ENCODE measurements at regions not wholly inside any gene's neighbourhood (a gene's known extent, or its start where the extent isn't known, plus 50 kb on each side); places are given as distances from the start of the nearest gene placed in this dataset.

DNA sequence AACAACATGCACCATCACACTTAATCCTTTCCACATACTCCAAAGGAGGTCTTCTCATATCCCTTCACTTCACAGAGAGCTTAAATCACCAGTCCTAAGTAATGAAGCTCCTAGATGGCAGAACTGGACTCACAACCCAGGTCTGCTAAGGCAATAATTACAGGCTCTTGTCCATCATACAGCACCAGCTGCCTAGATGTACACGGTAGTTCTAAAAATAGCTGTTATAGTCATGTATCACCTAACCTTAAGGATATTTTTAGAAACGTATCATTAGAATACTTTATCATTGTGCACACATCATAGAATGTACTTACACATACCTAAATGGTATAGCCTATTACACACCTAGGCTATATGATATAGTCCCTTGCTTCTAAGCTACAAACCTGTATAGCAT is 644.6 kb upstream of the RGMB start:
- TF ChIP-seq ESRRG (CRISPR knock-in tag; IDR thresholded peaks at IDR 0.05) (no peak), ZFP30 (CRISPR knock-in tag; IDR thresholded peaks at IDR 0.05) (no peak), ARNTL (CRISPR knock-in tag; IDR thresholded peaks at IDR 0.05; ENCODE audit: borderline replicate concordance, low read depth) (no peak), ISL1 (CRISPR knock-in tag; IDR thresholded peaks at IDR 0.05) (no peak), TCF4 (CRISPR knock-in tag; IDR thresholded peaks at IDR 0.05; ENCODE audit: borderline replicate concordance) (no peak), RARB (CRISPR knock-in tag; IDR thresholded peaks at IDR 0.05) (no peak), SNAI2 (CRISPR knock-in tag; IDR thresholded peaks at IDR 0.05) (no peak), ZC3H10 (CRISPR knock-in tag; IDR thresholded peaks at IDR 0.05) (no peak), OSR1 (CRISPR knock-in tag; IDR thresholded peaks at IDR 0.05) (no peak), TOX (CRISPR knock-in tag; IDR thresholded peaks at IDR 0.05; ENCODE audit: borderline replicate concordance) (no peak)
- TF ChIP-seq, protein P1, sequence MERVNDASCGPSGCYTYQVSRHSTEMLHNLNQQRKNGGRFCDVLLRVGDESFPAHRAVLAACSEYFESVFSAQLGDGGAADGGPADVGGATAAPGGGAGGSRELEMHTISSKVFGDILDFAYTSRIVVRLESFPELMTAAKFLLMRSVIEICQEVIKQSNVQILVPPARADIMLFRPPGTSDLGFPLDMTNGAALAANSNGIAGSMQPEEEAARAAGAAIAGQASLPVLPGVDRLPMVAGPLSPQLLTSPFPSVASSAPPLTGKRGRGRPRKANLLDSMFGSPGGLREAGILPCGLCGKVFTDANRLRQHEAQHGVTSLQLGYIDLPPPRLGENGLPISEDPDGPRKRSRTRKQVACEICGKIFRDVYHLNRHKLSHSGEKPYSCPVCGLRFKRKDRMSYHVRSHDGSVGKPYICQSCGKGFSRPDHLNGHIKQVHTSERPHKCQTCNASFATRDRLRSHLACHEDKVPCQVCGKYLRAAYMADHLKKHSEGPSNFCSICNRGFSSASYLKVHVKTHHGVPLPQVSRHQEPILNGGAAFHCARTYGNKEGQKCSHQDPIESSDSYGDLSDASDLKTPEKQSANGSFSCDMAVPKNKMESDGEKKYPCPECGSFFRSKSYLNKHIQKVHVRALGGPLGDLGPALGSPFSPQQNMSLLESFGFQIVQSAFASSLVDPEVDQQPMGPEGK (CRISPR knock-in tag; IDR thresholded peaks at IDR 0.05; ENCODE audit: borderline replicate concordance): no peak
- TF ChIP-seq, protein P2, sequence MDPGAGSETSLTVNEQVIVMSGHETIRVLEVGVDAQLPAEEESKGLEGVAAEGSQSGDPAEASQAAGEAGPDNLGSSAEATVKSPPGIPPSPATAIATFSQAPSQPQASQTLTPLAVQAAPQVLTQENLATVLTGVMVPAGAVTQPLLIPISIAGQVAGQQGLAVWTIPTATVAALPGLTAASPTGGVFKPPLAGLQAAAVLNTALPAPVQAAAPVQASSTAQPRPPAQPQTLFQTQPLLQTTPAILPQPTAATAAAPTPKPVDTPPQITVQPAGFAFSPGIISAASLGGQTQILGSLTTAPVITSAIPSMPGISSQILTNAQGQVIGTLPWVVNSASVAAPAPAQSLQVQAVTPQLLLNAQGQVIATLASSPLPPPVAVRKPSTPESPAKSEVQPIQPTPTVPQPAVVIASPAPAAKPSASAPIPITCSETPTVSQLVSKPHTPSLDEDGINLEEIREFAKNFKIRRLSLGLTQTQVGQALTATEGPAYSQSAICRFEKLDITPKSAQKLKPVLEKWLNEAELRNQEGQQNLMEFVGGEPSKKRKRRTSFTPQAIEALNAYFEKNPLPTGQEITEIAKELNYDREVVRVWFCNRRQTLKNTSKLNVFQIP (CRISPR knock-in tag; IDR thresholded peaks at IDR 0.05; ENCODE audit: borderline replicate concordance, low read depth): no peak
- TF ChIP-seq, protein P3, sequence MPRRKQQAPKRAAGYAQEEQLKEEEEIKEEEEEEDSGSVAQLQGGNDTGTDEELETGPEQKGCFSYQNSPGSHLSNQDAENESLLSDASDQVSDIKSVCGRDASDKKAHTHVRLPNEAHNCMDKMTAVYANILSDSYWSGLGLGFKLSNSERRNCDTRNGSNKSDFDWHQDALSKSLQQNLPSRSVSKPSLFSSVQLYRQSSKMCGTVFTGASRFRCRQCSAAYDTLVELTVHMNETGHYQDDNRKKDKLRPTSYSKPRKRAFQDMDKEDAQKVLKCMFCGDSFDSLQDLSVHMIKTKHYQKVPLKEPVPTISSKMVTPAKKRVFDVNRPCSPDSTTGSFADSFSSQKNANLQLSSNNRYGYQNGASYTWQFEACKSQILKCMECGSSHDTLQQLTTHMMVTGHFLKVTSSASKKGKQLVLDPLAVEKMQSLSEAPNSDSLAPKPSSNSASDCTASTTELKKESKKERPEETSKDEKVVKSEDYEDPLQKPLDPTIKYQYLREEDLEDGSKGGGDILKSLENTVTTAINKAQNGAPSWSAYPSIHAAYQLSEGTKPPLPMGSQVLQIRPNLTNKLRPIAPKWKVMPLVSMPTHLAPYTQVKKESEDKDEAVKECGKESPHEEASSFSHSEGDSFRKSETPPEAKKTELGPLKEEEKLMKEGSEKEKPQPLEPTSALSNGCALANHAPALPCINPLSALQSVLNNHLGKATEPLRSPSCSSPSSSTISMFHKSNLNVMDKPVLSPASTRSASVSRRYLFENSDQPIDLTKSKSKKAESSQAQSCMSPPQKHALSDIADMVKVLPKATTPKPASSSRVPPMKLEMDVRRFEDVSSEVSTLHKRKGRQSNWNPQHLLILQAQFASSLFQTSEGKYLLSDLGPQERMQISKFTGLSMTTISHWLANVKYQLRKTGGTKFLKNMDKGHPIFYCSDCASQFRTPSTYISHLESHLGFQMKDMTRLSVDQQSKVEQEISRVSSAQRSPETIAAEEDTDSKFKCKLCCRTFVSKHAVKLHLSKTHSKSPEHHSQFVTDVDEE (CRISPR knock-in tag; IDR thresholded peaks at IDR 0.05): no peak
